ENCODE measurements at regions not wholly inside any gene's neighbourhood (a gene's known extent, or its start where the extent isn't known, plus 50 kb on each side); places are given as distances from the start of the nearest gene placed in this dataset.

DNA sequence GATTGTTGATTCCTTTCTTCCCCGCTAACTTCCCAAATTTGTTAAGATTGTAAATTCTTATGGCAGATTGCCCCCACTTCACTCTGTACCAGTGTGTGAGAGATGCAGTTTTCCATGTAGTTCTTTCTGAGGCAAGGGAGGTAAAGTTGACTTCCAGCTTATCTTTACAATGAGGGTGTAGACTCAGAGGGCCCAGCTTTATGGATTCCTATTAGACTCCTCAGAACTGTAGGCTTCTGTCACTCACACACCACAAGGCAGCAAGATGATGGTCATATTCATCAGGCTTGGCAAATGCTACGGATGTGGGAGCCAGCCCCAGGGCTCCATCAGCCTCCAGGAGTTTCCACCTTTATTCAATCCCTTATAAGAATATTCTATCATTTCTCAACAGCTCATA is 461.9 kb upstream of the KLF4 start:
- Histone ChIP-seq H2AK5ac (ENCODE audit: low read depth, low read length) (no peak overlapping the region), H3K4ac (ENCODE audit: low read depth, low read length) (no peak overlapping the region), H4K20me1 (ENCODE audit: insufficient read depth, low read length) (no peaks in the 10 kb centered on the region), H2BK20ac (ENCODE audit: low read depth, low read length) (no peak overlapping the region), H3K4me1 (ENCODE audit: control insufficient read depth, insufficient read depth, low read length) (peaks cover 2% of the 10 kb centered on the region; the same call in 1 of the 2 replicates), H3K4me2 (ENCODE audit: low read depth, low read length) (no peak overlapping the region), H3K9ac (ENCODE audit: low read depth, low read length) (no peak overlapping the region), H2BK120ac (ENCODE audit: low read depth, low read length) (no peak overlapping the region), H3K27me3 (ENCODE audit: control insufficient read depth, insufficient read depth, low read length) (peaks cover 4% of the 10 kb centered on the region), H3K14ac (replicated peaks; ENCODE audit: low read depth, low read length) (no peak overlapping the region), H3K23ac (ENCODE audit: low read depth, low read length) (no peak overlapping the region), H3K36me3 (ENCODE audit: control insufficient read depth, insufficient read depth, low read length) (no peaks in the 10 kb centered on the region), H2AFZ (replicated peaks; ENCODE audit: low read length, poor library complexity) (no peak overlapping the region), H2AK9ac (replicated peaks; ENCODE audit: low read depth, low read length, poor library complexity) (no peak overlapping the region), H3K9me3 (ENCODE audit: control insufficient read depth, insufficient read depth, low read length) (no peaks in the 10 kb centered on the region), H3K9me1 (ENCODE audit: insufficient read depth, low read length) (no peaks in the 10 kb centered on the region), H4K91ac (ENCODE audit: insufficient read depth, low read depth, low read length) (no peak overlapping the region), H3K27ac (ENCODE audit: insufficient read depth, low read length) (no peak overlapping the region), H2BK15ac (ENCODE audit: low read depth, low read length) (no peak overlapping the region), H3K56ac (ENCODE audit: extremely low read depth, insufficient read depth, low read length) (no peak overlapping the region), H4K8ac (ENCODE audit: low read depth in 2 of 2, low read length in 2 of 2) (no peak overlapping the region), H2BK5ac (ENCODE audit: low read depth, low read length, poor library complexity, severe bottlenecking) (no peak overlapping the region), H4K5ac (ENCODE audit: low read depth, low read length) (no peak overlapping the region), H3K4me3 (ENCODE audit: insufficient read depth, low read depth, low read length) (no peak overlapping the region), H3K79me1 (ENCODE audit: low read depth in 1 of 2, low read length in 2 of 2) (no peaks in the 10 kb centered on the region), H3K18ac (ENCODE audit: low read depth, low read length) (no peak overlapping the region)
- CTCF ChIA-PET: no interaction called here
- no TSS peak for BruUV-seq (replicated peaks)
- no CpG with 5 or more reads among the region's 2 CpGs for WGBS, 2 experiments (ENCODE audit: extremely low coverage in 2 of 2, insufficient read length in 1 of 2)
- intact Hi-C loops (cut with micrococcal nuclease) (no loop called here), dilution Hi-C loops (cut with HindIII; ENCODE audit: low sequenced_read_pairs, unreplicated experiment) (no loop called here), in situ Hi-C loops (cut with MboI; ENCODE audit: low sequenced_read_pairs) (no loop called here)
- POLR2A ChIA-PET (ENCODE audit: unreplicated experiment): no interaction called here
- no peak for ATAC-seq (ENCODE audit: low read depth)
- DNase-seq: no peak
- TF ChIP-seq MAFK (IDR thresholded peaks at IDR 0.05; ENCODE audit: low read depth, low read length) (no peak), NFE2L2 (IDR thresholded peaks at IDR 0.05; ENCODE audit: low read depth, low read length) (no peak), POLR2A (IDR thresholded peaks at IDR 0.05; ENCODE audit: low read depth, low read length) (no peak), CHD1 (IDR thresholded peaks at IDR 0.05; ENCODE audit: low read depth, low read length) (no peak), BHLHE40 (IDR thresholded peaks at IDR 0.05; ENCODE audit: low read depth, low read length) (no peak), MAZ (IDR thresholded peaks at IDR 0.05; ENCODE audit: borderline replicate concordance, low read depth, low read length) (no peak), RCOR1 (IDR thresholded peaks at IDR 0.05; ENCODE audit: insufficient replicate concordance, low read length) (no peak), SMC3 (IDR thresholded peaks at IDR 0.05; ENCODE audit: low read depth, low read length) (no peak), CEBPB (IDR thresholded peaks at IDR 0.05; ENCODE audit: low read depth, low read length) (no peak), FOS (IDR thresholded peaks at IDR 0.05; ENCODE audit: low read depth, low read length) (no peak), RAD21 (IDR thresholded peaks at IDR 0.05; ENCODE audit: low read length) (no peak), RFX5 (IDR thresholded peaks at IDR 0.05; ENCODE audit: low read depth, low read length) (no peak), MXI1 (IDR thresholded peaks at IDR 0.05; ENCODE audit: borderline replicate concordance, low read depth, low read length) (no peak)
- TF ChIP-seq, protein P1, sequence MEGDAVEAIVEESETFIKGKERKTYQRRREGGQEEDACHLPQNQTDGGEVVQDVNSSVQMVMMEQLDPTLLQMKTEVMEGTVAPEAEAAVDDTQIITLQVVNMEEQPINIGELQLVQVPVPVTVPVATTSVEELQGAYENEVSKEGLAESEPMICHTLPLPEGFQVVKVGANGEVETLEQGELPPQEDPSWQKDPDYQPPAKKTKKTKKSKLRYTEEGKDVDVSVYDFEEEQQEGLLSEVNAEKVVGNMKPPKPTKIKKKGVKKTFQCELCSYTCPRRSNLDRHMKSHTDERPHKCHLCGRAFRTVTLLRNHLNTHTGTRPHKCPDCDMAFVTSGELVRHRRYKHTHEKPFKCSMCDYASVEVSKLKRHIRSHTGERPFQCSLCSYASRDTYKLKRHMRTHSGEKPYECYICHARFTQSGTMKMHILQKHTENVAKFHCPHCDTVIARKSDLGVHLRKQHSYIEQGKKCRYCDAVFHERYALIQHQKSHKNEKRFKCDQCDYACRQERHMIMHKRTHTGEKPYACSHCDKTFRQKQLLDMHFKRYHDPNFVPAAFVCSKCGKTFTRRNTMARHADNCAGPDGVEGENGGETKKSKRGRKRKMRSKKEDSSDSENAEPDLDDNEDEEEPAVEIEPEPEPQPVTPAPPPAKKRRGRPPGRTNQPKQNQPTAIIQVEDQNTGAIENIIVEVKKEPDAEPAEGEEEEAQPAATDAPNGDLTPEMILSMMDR (conservative IDR thresholded peaks at IDR 0.05; ENCODE audit: low read depth, low read length): no peak
- TF ChIP-seq, protein P2, sequence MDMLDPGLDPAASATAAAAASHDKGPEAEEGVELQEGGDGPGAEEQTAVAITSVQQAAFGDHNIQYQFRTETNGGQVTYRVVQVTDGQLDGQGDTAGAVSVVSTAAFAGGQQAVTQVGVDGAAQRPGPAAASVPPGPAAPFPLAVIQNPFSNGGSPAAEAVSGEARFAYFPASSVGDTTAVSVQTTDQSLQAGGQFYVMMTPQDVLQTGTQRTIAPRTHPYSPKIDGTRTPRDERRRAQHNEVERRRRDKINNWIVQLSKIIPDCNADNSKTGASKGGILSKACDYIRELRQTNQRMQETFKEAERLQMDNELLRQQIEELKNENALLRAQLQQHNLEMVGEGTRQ (IDR thresholded peaks at IDR 0.05; ENCODE audit: low read depth, low read length): no peak
- TF ChIP-seq, protein P3, sequence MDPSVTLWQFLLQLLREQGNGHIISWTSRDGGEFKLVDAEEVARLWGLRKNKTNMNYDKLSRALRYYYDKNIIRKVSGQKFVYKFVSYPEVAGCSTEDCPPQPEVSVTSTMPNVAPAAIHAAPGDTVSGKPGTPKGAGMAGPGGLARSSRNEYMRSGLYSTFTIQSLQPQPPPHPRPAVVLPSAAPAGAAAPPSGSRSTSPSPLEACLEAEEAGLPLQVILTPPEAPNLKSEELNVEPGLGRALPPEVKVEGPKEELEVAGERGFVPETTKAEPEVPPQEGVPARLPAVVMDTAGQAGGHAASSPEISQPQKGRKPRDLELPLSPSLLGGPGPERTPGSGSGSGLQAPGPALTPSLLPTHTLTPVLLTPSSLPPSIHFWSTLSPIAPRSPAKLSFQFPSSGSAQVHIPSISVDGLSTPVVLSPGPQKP (IDR thresholded peaks at IDR 0.05; ENCODE audit: borderline replicate concordance, low read depth, low read length): no peak
